ENCODE measurements at regions not wholly inside any gene's neighbourhood (a gene's known extent, or its start where the extent isn't known, plus 50 kb on each side); places are given as distances from the start of the nearest gene placed in this dataset.
"Not testable (repeated sequence)": the region's sequence is repeated elsewhere in the genome, so short reads cannot be mapped to it uniquely, and the experiment has no call there.

DNA sequence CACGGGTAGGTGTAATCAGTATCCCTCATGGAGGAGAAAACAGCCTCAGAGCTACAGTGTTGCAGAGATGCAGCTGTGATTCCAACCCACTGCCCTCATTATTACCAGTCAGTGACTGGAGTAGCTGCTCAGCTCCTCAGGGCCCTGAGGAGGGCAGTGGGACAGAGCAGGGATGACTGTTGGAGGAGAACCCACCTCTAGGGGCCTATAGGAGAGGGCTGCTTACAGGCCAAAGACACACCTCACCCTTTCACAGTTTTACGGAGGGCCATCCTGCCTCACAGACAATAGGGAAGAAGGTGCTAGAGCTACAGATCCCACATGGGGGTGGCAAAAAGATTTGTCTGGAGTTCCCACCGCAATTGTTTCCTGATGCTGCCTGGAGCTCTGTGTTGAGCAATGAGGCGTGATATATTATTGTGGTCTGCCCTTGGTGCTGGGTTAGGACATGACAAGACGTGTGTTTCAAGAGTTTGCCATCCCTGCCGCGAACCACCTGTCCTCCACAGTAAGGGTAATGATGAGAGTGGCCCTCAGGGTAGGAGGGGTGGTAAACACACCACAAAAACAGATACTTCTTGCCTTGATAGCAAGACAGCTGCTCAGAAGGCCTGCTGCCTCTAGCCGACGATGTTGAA is 140.5 kb upstream of the TPM1 start:
- no peak for DNase-seq

- no peak for DNase-seq
These were observed 139.7 kb upstream of the TPM1 start for GRCh38 chr15:62902821-62903220.

DNA sequence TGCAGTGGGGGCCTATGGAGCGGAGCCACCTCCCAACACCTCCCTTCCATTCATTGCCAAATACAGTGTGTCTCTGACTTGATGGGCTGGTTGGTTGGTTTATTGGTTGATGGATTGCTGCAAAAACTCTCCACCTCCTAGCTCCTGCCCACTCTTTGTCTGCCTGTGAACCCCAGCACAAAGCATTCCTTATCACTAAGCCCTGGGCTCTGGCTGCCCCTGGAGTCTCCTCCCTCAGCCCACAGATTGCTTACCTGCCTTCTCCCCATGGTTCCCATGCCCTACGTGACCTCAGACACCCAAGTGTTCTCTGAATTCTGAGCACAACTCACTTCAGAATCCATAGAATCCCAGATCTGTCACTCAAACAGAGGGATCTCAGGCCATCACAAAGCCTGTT is 139.1 kb upstream of the TPM1 start:
- no peak for DNase-seq

GRCh38 chr15:62904041-62904910 is 138.3 kb upstream of the TPM1 start:
- no peak for DNase-seq

GRCh38 chr15:62906627-62907026 is 135.9 kb upstream of the TPM1 start:
- DNase-seq, result no peak

DNA sequence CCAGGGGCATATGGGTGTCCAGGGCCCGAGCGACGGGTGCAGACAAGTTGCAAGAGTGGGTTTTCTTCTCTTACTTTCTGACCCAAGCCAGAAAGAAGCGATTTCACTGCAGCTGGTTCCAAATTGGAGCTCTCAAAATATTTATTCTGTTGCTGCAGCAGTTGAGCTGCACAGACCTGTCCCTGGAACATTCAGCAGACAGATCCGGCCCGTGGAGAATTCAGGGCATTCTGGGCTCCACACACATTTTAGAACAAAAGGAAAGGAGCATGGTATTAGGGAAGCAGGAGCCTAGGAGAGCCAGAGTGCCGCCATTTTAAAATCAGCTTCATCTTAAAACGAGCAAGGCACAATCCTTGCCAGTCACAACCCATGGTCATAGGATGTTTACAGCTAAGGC is 135.3 kb upstream of the TPM1 start:
- DNase-seq, result no peak

- not testable (repeated sequence) for DNase-seq
These were observed 134.2 kb upstream of the TPM1 start for GRCh38 chr15:62908341-62908740.

DNA sequence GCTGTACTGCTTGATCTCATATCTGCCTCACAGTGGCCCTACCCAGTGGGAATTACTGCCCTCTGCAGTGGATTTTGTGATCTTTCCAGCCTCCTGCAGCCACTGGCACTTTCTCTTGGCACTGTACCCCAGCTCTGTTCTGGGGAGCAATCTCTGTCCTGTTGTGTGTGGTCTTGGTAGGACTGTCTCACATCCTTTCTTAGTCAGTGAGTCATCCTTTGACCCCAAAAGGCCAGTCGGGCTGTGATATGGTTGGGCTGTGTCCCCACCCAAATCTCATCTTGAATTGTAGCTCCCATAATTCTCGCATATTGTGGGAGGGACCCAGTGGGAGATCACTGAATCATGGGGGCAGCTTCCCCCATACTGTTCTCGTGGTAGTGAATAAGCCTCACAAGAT is 133.3 kb upstream of the TPM1 start:
- no peak for DNase-seq

DNA sequence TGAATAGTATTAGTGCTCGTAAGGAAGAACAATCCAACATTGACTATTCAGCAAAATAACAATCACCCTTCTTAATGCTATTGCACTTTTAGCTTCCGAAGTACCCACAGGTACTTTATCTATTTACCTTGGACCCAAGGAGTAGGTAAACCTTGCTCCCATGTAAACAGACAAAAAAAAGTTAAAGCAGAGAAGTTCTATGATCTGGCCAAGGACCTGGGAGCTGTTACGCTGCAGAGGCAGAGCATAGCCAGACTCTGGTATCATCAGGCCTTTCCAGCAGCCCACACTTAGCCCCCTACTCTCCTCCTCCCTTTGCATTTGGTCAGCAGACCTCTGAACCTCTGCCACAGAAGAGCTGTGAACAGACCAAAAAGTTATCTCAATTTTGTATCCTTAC is 130.3 kb upstream of the TPM1 start:
- DNase-seq, result no peak

DNA sequence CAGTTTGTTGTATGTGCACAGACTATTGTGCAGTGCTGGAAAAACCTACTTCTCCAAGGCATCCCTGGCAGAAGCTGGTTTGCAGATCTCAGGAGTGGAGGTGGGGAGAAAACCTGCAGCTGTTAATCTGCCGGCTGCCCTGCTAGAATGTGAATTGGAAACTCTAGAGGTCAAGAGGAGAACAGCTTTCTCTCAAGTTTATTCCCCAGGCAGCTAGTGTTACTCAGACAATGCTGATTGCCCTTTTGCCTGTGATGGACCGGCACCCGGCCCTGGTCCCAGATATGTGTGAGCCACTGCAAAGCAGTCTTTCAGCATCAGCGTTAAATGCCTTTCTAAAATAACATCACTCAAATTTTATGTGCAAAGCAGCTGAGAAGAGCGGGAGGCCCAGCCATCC is 129.7 kb upstream of the TPM1 start:
- DNase-seq, result no peak

- DNase-seq, result no peak
These were observed 129.3 kb upstream of the TPM1 start for GRCh38 chr15:62913246-62913645.

DNA sequence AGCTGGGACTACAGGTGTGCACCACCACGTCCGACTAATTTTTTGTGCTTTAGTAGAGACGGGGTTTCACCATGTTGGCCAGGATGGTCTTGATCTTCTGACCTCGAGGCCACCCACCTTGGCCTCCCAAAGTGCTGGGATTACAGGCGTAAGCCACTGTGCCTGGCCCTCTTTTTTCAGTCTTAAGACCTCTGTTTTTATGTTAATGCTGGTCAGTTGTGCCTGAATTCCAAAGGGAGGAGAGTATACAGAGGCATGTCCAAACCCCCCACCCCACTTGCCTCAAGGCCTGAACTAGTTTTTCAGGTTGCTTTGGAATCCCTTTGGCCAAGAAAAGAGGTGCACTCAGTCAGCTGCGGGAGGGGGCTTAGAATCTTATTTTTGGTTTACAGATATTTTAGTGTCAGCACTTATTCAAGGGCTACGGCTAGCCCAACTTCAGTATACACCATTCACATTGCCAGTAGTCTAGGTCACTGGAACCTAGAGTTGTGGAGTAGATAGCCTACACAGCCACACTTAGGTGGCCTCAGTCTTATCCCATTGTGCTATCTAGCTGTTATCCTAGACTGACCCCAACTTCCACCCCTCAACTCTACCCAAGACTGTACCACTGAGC is 128.0 kb upstream of the TPM1 start:
- DNase-seq, result no peak

DNA sequence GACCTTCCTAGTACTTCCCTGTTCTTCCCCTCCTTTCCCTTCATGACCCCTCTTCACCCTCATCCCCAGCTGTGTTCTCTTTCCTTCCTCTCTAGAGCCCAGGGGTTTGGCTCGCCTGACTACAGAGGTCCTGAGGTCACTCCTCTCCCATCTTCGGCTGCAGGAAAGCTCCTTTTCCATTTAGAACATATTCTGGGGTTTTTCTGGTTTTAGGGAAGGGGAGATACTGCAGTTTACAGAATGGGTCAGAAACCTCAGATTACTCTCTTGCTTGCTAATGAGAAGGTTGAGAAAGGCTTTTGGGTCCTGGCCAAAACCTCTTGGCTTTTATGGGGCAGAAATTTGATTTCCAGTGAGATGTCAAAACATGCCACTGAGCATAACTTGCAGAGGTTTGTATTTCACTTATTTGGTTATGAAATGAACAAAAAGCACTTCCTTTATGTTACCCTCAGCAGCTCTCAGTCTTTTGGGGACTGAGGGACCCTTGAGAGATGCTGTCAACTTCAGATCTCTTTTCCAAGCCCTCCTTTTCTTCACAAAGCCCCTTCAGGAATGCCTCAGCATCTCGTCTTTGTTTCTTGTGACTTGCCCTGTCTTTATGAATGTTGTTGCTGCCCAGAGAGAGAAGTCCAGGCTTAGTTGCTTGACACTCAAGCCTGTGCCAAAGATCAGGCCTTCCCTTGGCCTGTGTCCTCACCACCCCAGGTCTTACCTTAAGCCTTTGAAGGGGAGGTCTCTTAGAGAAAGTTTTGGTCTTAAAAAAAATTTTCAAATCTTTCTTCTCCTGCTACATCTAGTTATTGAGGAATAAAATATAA is 121.7 kb upstream of the TPM1 start:
- no peak for DNase-seq

- DNase-seq, result no peak
These were observed 120.0 kb upstream of the TPM1 start for GRCh38 chr15:62922514-62922913.

GRCh38 chr15:62925875-62926274 is 116.7 kb upstream of the TPM1 start:
- DNase-seq, result no peak

GRCh38 chr15:62927196-62927595 is 115.4 kb upstream of the TPM1 start:
- no peak for DNase-seq

DNA sequence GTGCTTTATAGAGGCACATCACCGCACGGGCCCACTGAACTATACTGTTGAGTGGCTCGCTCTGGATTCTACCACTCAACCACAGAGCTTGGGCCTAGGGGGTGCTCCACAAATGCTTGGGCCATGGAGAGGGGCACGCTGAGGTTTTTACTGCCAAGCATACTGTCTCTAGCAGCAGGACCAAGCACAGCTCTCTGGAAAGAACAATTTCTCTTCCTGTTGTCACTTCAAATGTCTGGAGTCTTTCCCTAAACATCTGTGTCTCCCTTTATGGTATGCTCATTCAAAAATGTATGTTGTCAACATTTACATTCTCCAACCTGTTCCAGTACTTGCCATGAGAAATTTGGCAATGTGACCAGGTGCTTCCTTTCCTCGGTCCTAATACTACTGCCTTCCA is 114.7 kb upstream of the TPM1 start:
- DNase-seq, result no peak

- DNase-seq, result no peak
These were observed 114.1 kb upstream of the TPM1 start for GRCh38 chr15:62928242-62928999.

GRCh38 chr15:62929000-62929357 is 113.6 kb upstream of the TPM1 start:
- DNase-seq, result no peak

DNA sequence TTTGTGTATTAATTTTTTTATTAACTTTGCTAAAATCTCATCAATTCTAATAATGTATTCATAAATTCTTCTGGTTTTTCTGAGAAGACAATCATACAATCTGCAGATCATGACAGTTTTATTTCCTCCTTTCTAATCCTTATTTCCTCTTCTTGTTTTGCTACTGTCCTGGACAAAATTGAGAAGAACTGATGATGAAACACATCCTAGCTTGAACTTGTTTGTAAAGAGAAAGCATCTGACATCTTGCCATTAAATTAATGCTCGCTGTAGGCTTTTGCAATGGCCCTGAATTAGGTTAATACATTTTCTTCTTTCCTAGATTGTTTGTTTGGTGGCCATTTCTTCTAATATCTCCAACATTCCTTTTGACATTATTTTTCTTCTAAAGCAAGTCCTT is 110.9 kb upstream of the TPM1 start:
- DNase-seq, result no peak

- DNase-seq, result no peak
These were observed 110.1 kb upstream of the TPM1 start for GRCh38 chr15:62932436-62932835.

- DNase-seq, result no peak
These were observed 109.2 kb upstream of the TPM1 start for GRCh38 chr15:62933386-62933785.

Measured in cerebellar nuclear complex (tissue), 1 donor.